ENCODE measurements at regions not wholly inside any gene's neighbourhood (a gene's known extent, or its start where the extent isn't known, plus 50 kb on each side); places are given as distances from the start of the nearest gene placed in this dataset.

GRCh38 chr1:199675937-199676336 is 351.6 kb upstream of the NR5A2 start:
- no peak for DNase-seq

- DNase-seq: no peak
Measured at GRCh38 chr1:199678771-199679170, 348.7 kb upstream of the NR5A2 start.

- no peak for DNase-seq
Measured at GRCh38 chr1:199682081-199682480, 345.4 kb upstream of the NR5A2 start.

- peak; percentile 15 for DNase-seq
Measured at GRCh38 chr1:199684686-199685273, 342.7 kb upstream of the NR5A2 start.

- DNase-seq: no peak
Measured at GRCh38 chr1:199685369-199685768, 342.1 kb upstream of the NR5A2 start.

GRCh38 chr1:199687321-199687720 is 340.2 kb upstream of the NR5A2 start:
- no peak for DNase-seq

- no peak for DNase-seq
Measured at GRCh38 chr1:199688133-199688676, 339.3 kb upstream of the NR5A2 start.

- no peak for DNase-seq
Measured at GRCh38 chr1:199688774-199689173, 338.7 kb upstream of the NR5A2 start.

- DNase-seq: peak; percentile 2
Measured at GRCh38 chr1:199690496-199690895, 337.0 kb upstream of the NR5A2 start.

GRCh38 chr1:199691540-199691939 is 336.0 kb upstream of the NR5A2 start:
- DNase-seq: peak; percentile 65

- DNase-seq: no peak
Measured at GRCh38 chr1:199693724-199694123, 333.8 kb upstream of the NR5A2 start.

- no peak for DNase-seq
Measured at GRCh38 chr1:199696225-199696624, 331.3 kb upstream of the NR5A2 start.

GRCh38 chr1:199698222-199698621 is 329.3 kb upstream of the NR5A2 start:
- no peak for DNase-seq

- no peak for DNase-seq
Measured at GRCh38 chr1:199700551-199700950, 327.0 kb upstream of the NR5A2 start.

GRCh38 chr1:199701726-199702125 is 325.8 kb upstream of the NR5A2 start:
- no peak for DNase-seq

GRCh38 chr1:199704231-199704630 is 323.3 kb upstream of the NR5A2 start:
- DNase-seq: no peak

- DNase-seq: no peak
Measured at GRCh38 chr1:199705825-199706224, 321.7 kb upstream of the NR5A2 start.

- DNase-seq: no peak
Measured at GRCh38 chr1:199706826-199707606, 320.5 kb upstream of the NR5A2 start.

- DNase-seq: no peak
Measured at GRCh38 chr1:199710974-199711373, 316.5 kb upstream of the NR5A2 start.

GRCh38 chr1:199716729-199717128 is 310.8 kb upstream of the NR5A2 start:
- DNase-seq: no peak

GRCh38 chr1:199719156-199719842 is 308.2 kb upstream of the NR5A2 start:
- DNase-seq: no peak

- no peak for DNase-seq
Measured at GRCh38 chr1:199720496-199720895, 307.0 kb upstream of the NR5A2 start.

GRCh38 chr1:199721001-199721400 is 306.5 kb upstream of the NR5A2 start:
- no peak for DNase-seq

Data from MV-4-11 (cell line).